HG03060 (cell line): ENCODE measurements at regions not wholly inside any gene's neighbourhood (a gene's known extent, or its start where the extent isn't known, plus 50 kb on each side); places are given as distances from the start of the nearest gene placed in this dataset.

Experiments
- ATAC-seq: cut with Tn5 transposase; IDR thresholded peaks from one replicate; pipeline ENCODE4 v1.9.1; 2021; ENCODE audit warnings: low read depth, moderate number of reproducible peaks; ENCODE audit not compliant: unreplicated experiment

GRCh38 chr4:188511431-188511830 lies 372.2 kb downstream of the TRIML1 start:
- no peak for ATAC-seq

GRCh38 chr4:188532751-188533150 lies 393.5 kb downstream of the TRIML1 start:
- no peak for ATAC-seq

GRCh38 chr4:188534297-188534696 lies 395.1 kb downstream of the TRIML1 start:
- no peak for ATAC-seq

- no peak for ATAC-seq
Measured at GRCh38 chr4:188534917-188535316, 395.7 kb downstream of the TRIML1 start.

- no peak for ATAC-seq
Measured at GRCh38 chr4:188536826-188537225, 397.6 kb downstream of the TRIML1 start.

GRCh38 chr4:188550296-188550695 lies 411.1 kb downstream of the TRIML1 start:
- ATAC-seq = no peak

GRCh38 chr4:188551156-188551555 lies 411.9 kb downstream of the TRIML1 start:
- ATAC-seq = no peak

- no peak for ATAC-seq
Measured at GRCh38 chr4:188552741-188553275, 413.6 kb downstream of the TRIML1 start.

- ATAC-seq = no peak
Measured at GRCh38 chr4:188554413-188554812, 415.2 kb downstream of the TRIML1 start.

GRCh38 chr4:188573104-188573503 lies 433.9 kb downstream of the TRIML1 start:
- ATAC-seq = no peak

GRCh38 chr4:188578657-188579056 lies 439.4 kb downstream of the TRIML1 start:
- no peak for ATAC-seq

GRCh38 chr4:188596021-188596420 lies 456.8 kb downstream of the TRIML1 start:
- ATAC-seq = no peak

- ATAC-seq = no peak
Measured at GRCh38 chr4:188603646-188604045, 464.4 kb downstream of the TRIML1 start.

GRCh38 chr4:188606635-188607034 lies 467.4 kb downstream of the TRIML1 start:
- ATAC-seq = no peak

GRCh38 chr4:188611143-188611542 lies 471.9 kb downstream of the TRIML1 start:
- ATAC-seq = no peak

- no peak for ATAC-seq
Measured at GRCh38 chr4:188612659-188613058, 473.4 kb downstream of the TRIML1 start.

- ATAC-seq = no peak
Measured at GRCh38 chr4:188613976-188614375, 474.7 kb downstream of the TRIML1 start.

GRCh38 chr4:188619456-188620149 lies 480.4 kb downstream of the TRIML1 start:
- ATAC-seq = no peak

- no peak for ATAC-seq
Measured at GRCh38 chr4:188620608-188621007, 481.4 kb downstream of the TRIML1 start.

- ATAC-seq = no peak
Measured at GRCh38 chr4:188623314-188623854, 484.1 kb downstream of the TRIML1 start.

GRCh38 chr4:188624370-188624769 lies 485.1 kb downstream of the TRIML1 start:
- no peak for ATAC-seq

- ATAC-seq = no peak
Measured at GRCh38 chr4:188627892-188628291, 488.7 kb downstream of the TRIML1 start.
